HepG2 (cell line): ENCODE measurements at regions not wholly inside any gene's neighbourhood (a gene's known extent, or its start where the extent isn't known, plus 50 kb on each side); places are given as distances from the start of the nearest gene placed in this dataset.
A peak's percentile ranks its signal among the peaks of the same experiment; 100 is the strongest.

Source experiments
- ERF ChIP-seq: IDR thresholded peaks from 2 replicates; pipeline ENCODE4 v1.6.1; 2018; ENCODE audit warnings: missing biosample characterization, missing genetic modification reagents
- GZF1 ChIP-seq: sonication (generic); formaldehyde crosslinking; IDR thresholded peaks from 2 replicates; pipeline ENCODE4 v1.5.1; 2020; ENCODE audit warnings: mild to moderate bottlenecking, missing genetic modification reagents
- HNF4G ChIP-seq, 2 experiments: sonication (generic) in 1 of 2; formaldehyde crosslinking in 1 of 2; IDR thresholded peaks; 2 replicates each; pipeline versions ENCODE4 v1.4.0 to v1.6.1; 2011 to 2020; ENCODE audit warnings: borderline replicate concordance in 2 of 2, low read depth in 2 of 2, mild to moderate bottlenecking in 2 of 2, low read length in 1 of 2, missing genetic modification reagents in 1 of 2, moderate library complexity in 1 of 2
- NAIF1 ChIP-seq: sonication (generic); formaldehyde crosslinking; IDR thresholded peaks from 2 replicates; pipeline ENCODE4 v1.5.0; 2020; ENCODE audit warnings: mild to moderate bottlenecking, missing genetic modification reagents, borderline replicate concordance
- NR1H2 ChIP-seq: sonication (generic); formaldehyde crosslinking; IDR thresholded peaks from 2 replicates; pipeline ENCODE4 v1.8.1; 2022; ENCODE audit warnings: low read depth, missing genetic modification reagents, borderline replicate concordance
- SMAD3 ChIP-seq: sonication (generic); formaldehyde crosslinking; IDR thresholded peaks from 2 replicates; pipeline ENCODE4 v1.4.0; 2020; ENCODE audit warnings: missing genetic modification reagents
- ZBTB3 ChIP-seq: sonication (generic); formaldehyde crosslinking; IDR thresholded peaks from 2 replicates; pipeline ENCODE4 v1.4.0; 2020; ENCODE audit warnings: low read depth, mild to moderate bottlenecking, moderate library complexity, missing genetic modification reagents, borderline replicate concordance
- ZFAT ChIP-seq: sonication (generic); formaldehyde crosslinking; conservative IDR thresholded peaks from 2 replicates; pipeline ENCODE4 v1.8.1; 2023; ENCODE audit warnings: missing genetic modification reagents, inconsistent platforms
- ZFYVE20 ChIP-seq: sonication (generic); formaldehyde crosslinking; IDR thresholded peaks from 2 replicates; pipeline ENCODE4 v1.8.0; 2023; ENCODE audit warnings: low read depth, mild to moderate bottlenecking, moderate library complexity, missing genetic modification reagents, borderline replicate concordance
- ZNF235 ChIP-seq: sonication (generic); formaldehyde crosslinking; IDR thresholded peaks from 2 replicates; pipeline ENCODE4 v1.8.1; 2023; ENCODE audit warnings: mild to moderate bottlenecking, missing genetic modification reagents, borderline replicate concordance
- ZNF713 ChIP-seq: sonication (generic); formaldehyde crosslinking; IDR thresholded peaks from 2 replicates; pipeline ENCODE4 v1.4.0; 2020; ENCODE audit warnings: mild to moderate bottlenecking, missing genetic modification reagents
- TF ChIP-seq, protein P1 (sequence below): sonication (generic); formaldehyde crosslinking; conservative IDR thresholded peaks from 2 replicates; pipeline ENCODE4 v1.4.0; 2020; ENCODE audit warnings: missing genetic modification reagents
- TF ChIP-seq, protein P2 (sequence below): sonication (generic); formaldehyde crosslinking; IDR thresholded peaks from 2 replicates; pipeline ENCODE4 v1.5.0; 2020; ENCODE audit warnings: mild to moderate bottlenecking, missing genetic modification reagents
- TF ChIP-seq, protein P3 (sequence below): IDR thresholded peaks from 2 replicates; pipeline ENCODE4 v1.6.1; 2016; ENCODE audit warnings: control low read depth
- TF ChIP-seq, protein P4 (sequence below): sonication (generic); formaldehyde crosslinking; IDR thresholded peaks from 2 replicates; pipeline ENCODE4 v1.4.0; 2020; ENCODE audit warnings: missing genetic modification reagents

DNA sequence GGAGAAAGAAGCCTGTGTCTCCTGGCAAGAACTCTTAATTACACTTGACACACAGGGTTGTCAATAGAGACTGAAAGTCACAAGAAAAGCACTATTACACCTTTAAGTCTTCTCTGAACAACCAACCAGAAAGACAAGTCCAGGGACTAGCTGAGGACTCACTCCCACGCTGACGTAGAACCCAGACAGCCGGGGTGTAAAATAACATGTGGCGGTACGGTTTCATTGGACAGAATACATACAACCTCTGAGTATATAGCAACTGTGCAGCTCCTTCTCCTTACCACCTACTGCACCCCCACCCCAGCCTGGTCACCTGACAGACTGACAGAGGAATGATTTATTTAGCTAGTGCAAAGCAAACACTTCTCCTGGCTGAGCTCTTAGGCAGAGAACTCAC is 103.4 kb upstream of the RASEF start (continued):
- TF ChIP-seq, protein P1, sequence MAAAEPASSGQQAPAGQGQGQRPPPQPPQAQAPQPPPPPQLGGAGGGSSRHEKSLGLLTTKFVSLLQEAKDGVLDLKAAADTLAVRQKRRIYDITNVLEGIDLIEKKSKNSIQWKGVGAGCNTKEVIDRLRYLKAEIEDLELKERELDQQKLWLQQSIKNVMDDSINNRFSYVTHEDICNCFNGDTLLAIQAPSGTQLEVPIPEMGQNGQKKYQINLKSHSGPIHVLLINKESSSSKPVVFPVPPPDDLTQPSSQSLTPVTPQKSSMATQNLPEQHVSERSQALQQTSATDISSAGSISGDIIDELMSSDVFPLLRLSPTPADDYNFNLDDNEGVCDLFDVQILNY = no peak
- TF ChIP-seq, protein P2, sequence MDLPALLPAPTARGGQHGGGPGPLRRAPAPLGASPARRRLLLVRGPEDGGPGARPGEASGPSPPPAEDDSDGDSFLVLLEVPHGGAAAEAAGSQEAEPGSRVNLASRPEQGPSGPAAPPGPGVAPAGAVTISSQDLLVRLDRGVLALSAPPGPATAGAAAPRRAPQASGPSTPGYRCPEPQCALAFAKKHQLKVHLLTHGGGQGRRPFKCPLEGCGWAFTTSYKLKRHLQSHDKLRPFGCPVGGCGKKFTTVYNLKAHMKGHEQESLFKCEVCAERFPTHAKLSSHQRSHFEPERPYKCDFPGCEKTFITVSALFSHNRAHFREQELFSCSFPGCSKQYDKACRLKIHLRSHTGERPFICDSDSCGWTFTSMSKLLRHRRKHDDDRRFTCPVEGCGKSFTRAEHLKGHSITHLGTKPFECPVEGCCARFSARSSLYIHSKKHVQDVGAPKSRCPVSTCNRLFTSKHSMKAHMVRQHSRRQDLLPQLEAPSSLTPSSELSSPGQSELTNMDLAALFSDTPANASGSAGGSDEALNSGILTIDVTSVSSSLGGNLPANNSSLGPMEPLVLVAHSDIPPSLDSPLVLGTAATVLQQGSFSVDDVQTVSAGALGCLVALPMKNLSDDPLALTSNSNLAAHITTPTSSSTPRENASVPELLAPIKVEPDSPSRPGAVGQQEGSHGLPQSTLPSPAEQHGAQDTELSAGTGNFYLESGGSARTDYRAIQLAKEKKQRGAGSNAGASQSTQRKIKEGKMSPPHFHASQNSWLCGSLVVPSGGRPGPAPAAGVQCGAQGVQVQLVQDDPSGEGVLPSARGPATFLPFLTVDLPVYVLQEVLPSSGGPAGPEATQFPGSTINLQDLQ (CRISPR knock-in tag) = no peak
- TF ChIP-seq ZNF713 (CRISPR knock-in tag) = no peak
- no peak for TF ChIP-seq ZBTB3
- no peak for TF ChIP-seq HNF4G (IDR thresholded peaks at IDR 0.05; ENCODE audit: borderline replicate concordance, low read depth, low read length)
- no peak for TF ChIP-seq HNF4G (CRISPR knock-in tag; IDR thresholded peaks at IDR 0.05; ENCODE audit: borderline replicate concordance, low read depth)
- TF ChIP-seq ERF (CRISPR knock-in tag) = no peak
- TF ChIP-seq ZFAT (CRISPR knock-in tag) = no peak
- no peak for TF ChIP-seq ZNF235 (CRISPR knock-in tag)
- no peak for TF ChIP-seq GZF1
- no peak for TF ChIP-seq NR1H2 (CRISPR knock-in tag)
- TF ChIP-seq SMAD3 (CRISPR knock-in tag) = no peak
- TF ChIP-seq, protein P3, sequence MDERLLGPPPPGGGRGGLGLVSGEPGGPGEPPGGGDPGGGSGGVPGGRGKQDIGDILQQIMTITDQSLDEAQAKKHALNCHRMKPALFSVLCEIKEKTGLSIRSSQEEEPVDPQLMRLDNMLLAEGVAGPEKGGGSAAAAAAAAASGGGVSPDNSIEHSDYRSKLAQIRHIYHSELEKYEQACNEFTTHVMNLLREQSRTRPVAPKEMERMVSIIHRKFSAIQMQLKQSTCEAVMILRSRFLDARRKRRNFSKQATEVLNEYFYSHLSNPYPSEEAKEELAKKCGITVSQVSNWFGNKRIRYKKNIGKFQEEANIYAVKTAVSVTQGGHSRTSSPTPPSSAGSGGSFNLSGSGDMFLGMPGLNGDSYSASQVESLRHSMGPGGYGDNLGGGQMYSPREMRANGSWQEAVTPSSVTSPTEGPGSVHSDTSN (CRISPR knock-in tag) = peak; percentile 46
- TF ChIP-seq, protein P4, sequence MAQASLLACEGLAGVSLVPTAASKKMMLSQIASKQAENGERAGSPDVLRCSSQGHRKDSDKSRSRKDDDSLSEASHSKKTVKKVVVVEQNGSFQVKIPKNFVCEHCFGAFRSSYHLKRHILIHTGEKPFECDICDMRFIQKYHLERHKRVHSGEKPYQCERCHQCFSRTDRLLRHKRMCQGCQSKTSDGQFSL (CRISPR knock-in tag) = peak; percentile 90
- TF ChIP-seq ZFYVE20 (CRISPR knock-in tag) = no peak
- TF ChIP-seq NAIF1 (CRISPR knock-in tag) = no peak
